ENCODE measurements at regions not wholly inside any gene's neighbourhood (a gene's known extent, or its start where the extent isn't known, plus 50 kb on each side); places are given as distances from the start of the nearest gene placed in this dataset.

GRCh38 chr5:118529361-118530144, 458.8 kb downstream of the DTWD2 start:
- no peak overlapping the region for H3K4me3 Mint-ChIP-seq
- H3K4me1 Mint-ChIP-seq = no peaks in the 10 kb centered on the region
- POLR2A ChIA-PET = no interaction called here
- no peaks in the 10 kb centered on the region for H3K9me3 Mint-ChIP-seq
- no peaks in the 10 kb centered on the region for H3K36me3 Mint-ChIP-seq (ENCODE audit: low read depth)
- ATAC-seq (ENCODE audit: low read depth) = no peak
- H3K27ac Mint-ChIP-seq = no peak overlapping the region
- intact Hi-C loops (cut with micrococcal nuclease) = no loop called here
- DNase-seq = no peak
- TF ChIP-seq CTCF (IDR thresholded peaks at IDR 0.05) = no peak
- peaks cover 3% of the 10 kb centered on the region for H3K27me3 Mint-ChIP-seq
- CTCF ChIA-PET = no interaction called here

- peaks cover 11% of the 10 kb centered on the region for H3K27me3 Mint-ChIP-seq
- no peaks in the 10 kb centered on the region for H3K9me3 Mint-ChIP-seq
- intact Hi-C loops (cut with micrococcal nuclease) = no loop called here
- H3K36me3 Mint-ChIP-seq (ENCODE audit: low read depth) = no peaks in the 10 kb centered on the region
- no peaks in the 10 kb centered on the region for H3K4me1 Mint-ChIP-seq
- DNase-seq (no peak), ATAC-seq (ENCODE audit: low read depth) (no peak)
- POLR2A ChIA-PET = no interaction called here
- H3K27ac Mint-ChIP-seq = no peak overlapping the region
- CTCF ChIA-PET = no interaction called here
- no peak for TF ChIP-seq CTCF (IDR thresholded peaks at IDR 0.05)
- no peak overlapping the region for H3K4me3 Mint-ChIP-seq
These were observed 465.7 kb downstream of the DTWD2 start for GRCh38 chr5:118522626-118523025.

- no peaks in the 10 kb centered on the region for H3K4me1 Mint-ChIP-seq
- H3K9me3 Mint-ChIP-seq = no peaks in the 10 kb centered on the region
- H3K27ac Mint-ChIP-seq = no peak overlapping the region
- CTCF ChIA-PET = no interaction called here
- ATAC-seq (ENCODE audit: low read depth) (no peak), DNase-seq (no peak)
- no peaks in the 10 kb centered on the region for H3K36me3 Mint-ChIP-seq (ENCODE audit: low read depth)
- no peak for TF ChIP-seq CTCF (IDR thresholded peaks at IDR 0.05)
- H3K4me3 Mint-ChIP-seq = no peak overlapping the region
- peaks cover 9% of the 10 kb centered on the region for H3K27me3 Mint-ChIP-seq
- intact Hi-C loops (cut with micrococcal nuclease) = no loop called here
- POLR2A ChIA-PET = no interaction called here
These were observed 467.5 kb downstream of the DTWD2 start for GRCh38 chr5:118520771-118521415.

GRCh38 chr5:118519466-118519865, 468.9 kb downstream of the DTWD2 start:
- no peaks in the 10 kb centered on the region for H3K9me3 Mint-ChIP-seq
- no peak overlapping the region for H3K4me3 Mint-ChIP-seq
- no peak for ATAC-seq (ENCODE audit: low read depth)
- CTCF ChIA-PET = no interaction called here
- no peak overlapping the region for H3K27ac Mint-ChIP-seq
- no peaks in the 10 kb centered on the region for H3K4me1 Mint-ChIP-seq
- TF ChIP-seq CTCF (IDR thresholded peaks at IDR 0.05) = no peak
- POLR2A ChIA-PET = no interaction called here
- intact Hi-C loops (cut with micrococcal nuclease) = no loop called here
- DNase-seq = no peak
- no peaks in the 10 kb centered on the region for H3K36me3 Mint-ChIP-seq (ENCODE audit: low read depth)
- peaks cover 8% of the 10 kb centered on the region for H3K27me3 Mint-ChIP-seq

- DNase-seq (no peak), ATAC-seq (ENCODE audit: low read depth) (no peak)
- no peak for TF ChIP-seq CTCF (IDR thresholded peaks at IDR 0.05)
- intact Hi-C loops (cut with micrococcal nuclease) = no loop called here
- H3K4me1 Mint-ChIP-seq = no peaks in the 10 kb centered on the region
- no peak overlapping the region for H3K4me3 Mint-ChIP-seq
- peaks cover 8% of the 10 kb centered on the region for H3K27me3 Mint-ChIP-seq
- H3K9me3 Mint-ChIP-seq = no peaks in the 10 kb centered on the region
- H3K27ac Mint-ChIP-seq = no peak overlapping the region
- ChIA-PET CTCF (no interaction called here), POLR2A (no interaction called here)
- no peaks in the 10 kb centered on the region for H3K36me3 Mint-ChIP-seq (ENCODE audit: low read depth)
These were observed 469.6 kb downstream of the DTWD2 start for GRCh38 chr5:118518720-118519119.

Measured in activated B cell treated with CpG ODN at 0.5 μM for 24 hours (primary cell).